SK-N-SH treated with all-trans-retinoic acid at 6 μM for 48 hours (cell line): ENCODE measurements at regions not wholly inside any gene's neighbourhood (a gene's known extent, or its start where the extent isn't known, plus 50 kb on each side); places are given as distances from the start of the nearest gene placed in this dataset.

ENCODE experiments used
- ARNTL ChIP-seq: fragments of 450-650 bp; formaldehyde crosslinking; IDR thresholded peaks from 2 replicates; pipeline ENCODE4 v1.5.0; 2020; ENCODE audit warnings: low read depth, mild to moderate bottlenecking, moderate library complexity, borderline replicate concordance
- BACH2 ChIP-seq: fragments of 250-450 bp; sonication (Bioruptor Pico); IDR thresholded peaks from 2 replicates; pipeline ENCODE4 v1.9.0; 2021; ENCODE audit warnings: mild to moderate bottlenecking, borderline replicate concordance
- GLIS3 ChIP-seq: fragments of 250-450 bp; sonication (Bioruptor Pico); IDR thresholded peaks from 2 replicates; pipeline ENCODE4 v1.5.0; 2020; ENCODE audit warnings: mild to moderate bottlenecking, moderate library complexity
- ISL1 ChIP-seq: fragments of 250-450 bp; sonication (Bioruptor Pico); IDR thresholded peaks from 2 replicates; pipeline ENCODE4 v2.1.2; 2022; ENCODE audit warnings: mild to moderate bottlenecking, moderate library complexity
- PATZ1 ChIP-seq: fragments of 250-450 bp; sonication (Bioruptor Pico); IDR thresholded peaks from 2 replicates; pipeline ENCODE4 v1.8.0; 2020; ENCODE audit warnings: mild to moderate bottlenecking, moderate library complexity, borderline replicate concordance
- PPARA ChIP-seq: fragments of 250-450 bp; sonication (Bioruptor Pico); IDR thresholded peaks from 2 replicates; pipeline ENCODE4 v1.5.0; 2020; ENCODE audit warnings: mild to moderate bottlenecking, borderline replicate concordance

GRCh38 chr2:153072077-153072476 lies 353.7 kb downstream of the ARL6IP6 start:
- TF ChIP-seq GLIS3 (CRISPR knock-in tag) (no peak), PATZ1 (no peak), ARNTL (CRISPR knock-in tag) (no peak), PPARA (CRISPR knock-in tag) (no peak), ISL1 (CRISPR knock-in tag) (no peak), BACH2 (no peak)
